GM18909 (cell line): ENCODE measurements at regions not wholly inside any gene's neighbourhood (a gene's known extent, or its start where the extent isn't known, plus 50 kb on each side); places are given as distances from the start of the nearest gene placed in this dataset.

Experiments
- ATAC-seq: cut with Tn5 transposase; IDR thresholded peaks from one replicate; pipeline ENCODE4 v1.9.1; 2021; ENCODE audit warnings: mild to moderate bottlenecking; ENCODE audit not compliant: unreplicated experiment, poor library complexity

DNA sequence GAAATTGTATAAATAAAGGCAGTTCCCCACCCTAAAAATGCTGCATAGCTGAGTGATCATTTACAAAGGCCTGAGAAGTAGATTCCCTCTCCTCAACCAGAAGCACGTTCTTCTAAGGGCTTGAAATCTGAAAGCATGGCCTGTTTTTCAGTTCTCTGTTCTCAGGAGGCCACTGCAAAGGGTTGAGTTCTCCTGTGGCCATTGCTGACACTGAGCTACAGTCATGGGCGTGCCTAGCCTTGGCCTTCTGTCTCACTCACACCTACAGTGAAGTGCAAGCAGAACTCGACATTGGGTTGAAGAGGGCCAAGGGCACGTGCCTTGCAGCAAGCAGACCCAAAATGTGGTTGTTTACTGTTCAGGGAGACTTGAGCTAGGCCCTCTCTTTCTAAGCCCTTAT is 276.6 kb upstream of the VLDLR start:
- no peak for ATAC-seq

DNA sequence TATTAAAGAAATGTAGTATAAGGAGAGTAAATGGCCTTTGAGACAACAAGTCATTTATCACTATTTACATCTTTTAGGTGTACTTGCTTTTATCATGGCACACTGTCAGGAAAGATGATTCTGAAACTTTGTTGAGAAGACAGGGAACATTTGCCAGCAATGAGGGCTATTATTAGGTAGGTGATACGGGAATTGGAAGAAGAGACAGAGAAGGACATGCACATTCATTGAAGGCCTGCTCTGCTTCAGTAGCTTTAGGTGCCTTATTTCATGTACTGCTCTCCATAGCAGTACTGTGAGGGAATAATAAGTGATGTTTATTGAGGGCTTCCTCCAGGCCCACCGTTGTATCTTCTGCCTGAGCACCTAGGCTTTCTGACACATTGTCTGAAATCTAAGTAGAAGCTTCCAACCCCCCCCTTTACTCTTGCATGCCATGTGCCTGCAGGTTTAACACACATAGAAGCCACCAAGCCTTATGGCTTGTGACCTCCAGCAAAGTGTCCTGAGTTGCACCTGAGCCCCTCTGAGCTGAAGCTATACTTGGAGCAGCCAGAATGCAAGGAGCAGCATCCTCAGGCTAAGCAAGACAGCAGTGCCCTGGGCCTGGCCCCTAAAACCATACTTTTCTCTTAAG is 275.2 kb upstream of the VLDLR start:
- ATAC-seq = no peak

DNA sequence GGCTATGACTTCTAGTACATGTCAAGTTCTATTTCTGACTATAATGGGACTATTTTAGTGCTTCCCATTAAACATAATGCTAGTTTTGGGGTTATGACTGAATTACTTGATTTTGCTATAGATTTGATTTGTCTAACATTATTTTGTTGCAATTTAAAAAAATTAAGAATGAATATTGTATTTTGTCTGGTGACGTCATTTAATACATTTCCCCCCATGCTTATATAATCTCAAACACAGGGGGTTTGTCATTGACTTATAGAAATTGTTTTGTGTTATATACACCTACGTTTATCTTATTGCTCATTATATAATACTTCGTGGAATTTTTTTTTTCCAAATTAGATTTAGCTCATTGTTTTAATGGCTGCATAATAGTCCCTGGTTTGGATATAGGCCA is 270.3 kb upstream of the VLDLR start:
- no peak for ATAC-seq

DNA sequence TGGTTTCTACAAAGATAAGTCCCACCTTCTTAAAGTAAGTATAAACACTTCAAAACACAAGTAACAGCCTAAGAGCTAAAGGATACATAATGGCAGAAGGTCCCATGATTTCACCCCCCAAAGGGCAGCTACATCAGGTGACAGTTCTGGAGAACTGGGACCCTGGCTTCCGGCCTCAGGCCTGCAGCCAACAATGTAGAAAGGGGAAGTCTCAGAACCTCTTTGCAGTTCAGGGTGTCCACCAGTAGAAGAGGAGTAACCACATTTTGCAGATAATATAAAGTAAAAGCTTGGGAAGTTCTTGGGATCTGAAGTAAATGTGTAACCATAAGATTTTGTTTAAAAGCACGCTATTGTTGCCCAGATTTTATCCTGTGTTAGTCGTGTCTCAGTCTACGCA is 267.4 kb upstream of the VLDLR start:
- ATAC-seq = no peak

DNA sequence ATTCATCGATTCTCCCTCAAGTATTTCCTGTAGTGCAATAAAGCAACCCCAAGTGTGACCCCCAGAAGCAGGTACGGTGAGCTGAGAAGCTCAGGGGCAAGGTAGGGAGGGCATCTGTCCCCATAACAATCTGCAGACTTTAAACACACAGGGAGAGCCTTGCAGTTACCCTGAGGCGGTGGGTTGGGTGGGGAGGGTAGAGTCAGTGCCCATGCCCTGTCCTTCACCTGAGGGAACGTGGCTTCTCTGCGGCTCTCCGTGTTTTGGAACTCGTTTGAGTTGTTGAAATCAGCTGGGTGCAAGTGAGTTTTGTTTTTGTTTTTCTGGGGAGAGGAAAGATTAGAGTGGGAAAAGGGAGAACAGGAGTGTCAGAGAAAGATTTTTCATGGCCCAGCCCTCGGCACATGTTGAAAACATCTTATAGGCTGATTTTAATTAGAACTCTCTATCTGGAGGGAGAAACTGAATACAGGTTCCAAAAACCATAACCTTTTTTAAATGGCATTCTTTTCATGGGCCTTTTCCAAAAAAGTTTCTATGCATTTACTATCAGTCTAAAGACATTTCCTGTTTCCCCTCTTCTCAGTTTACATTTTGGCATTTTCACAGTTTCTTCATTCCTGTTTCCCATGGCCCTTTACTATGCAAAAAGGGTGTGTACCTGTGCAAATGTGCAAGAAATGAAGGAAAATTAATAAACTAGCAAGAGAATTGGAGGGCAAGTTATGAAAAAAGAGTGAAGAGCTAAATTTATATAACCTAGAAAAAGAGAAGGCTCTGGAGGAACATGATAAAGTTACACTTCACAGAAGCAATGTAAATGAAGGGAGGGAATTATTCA is 266.5 kb upstream of the VLDLR start:
- ATAC-seq = no peak

DNA sequence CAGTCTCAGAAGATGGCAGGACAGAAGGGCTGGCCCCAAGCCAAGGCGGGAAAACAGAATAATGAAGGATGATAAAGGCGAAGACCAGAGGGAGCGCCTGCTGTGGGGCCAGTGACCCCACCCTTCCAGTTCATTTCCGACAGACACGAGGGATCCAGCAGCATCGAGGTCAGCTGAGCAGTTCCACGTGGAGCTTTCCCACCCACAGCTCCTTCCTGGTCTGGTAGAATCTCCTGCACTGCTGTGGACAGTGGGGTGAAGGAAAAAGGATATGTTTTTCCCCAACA is 265.9 kb upstream of the VLDLR start:
- ATAC-seq = no peak

DNA sequence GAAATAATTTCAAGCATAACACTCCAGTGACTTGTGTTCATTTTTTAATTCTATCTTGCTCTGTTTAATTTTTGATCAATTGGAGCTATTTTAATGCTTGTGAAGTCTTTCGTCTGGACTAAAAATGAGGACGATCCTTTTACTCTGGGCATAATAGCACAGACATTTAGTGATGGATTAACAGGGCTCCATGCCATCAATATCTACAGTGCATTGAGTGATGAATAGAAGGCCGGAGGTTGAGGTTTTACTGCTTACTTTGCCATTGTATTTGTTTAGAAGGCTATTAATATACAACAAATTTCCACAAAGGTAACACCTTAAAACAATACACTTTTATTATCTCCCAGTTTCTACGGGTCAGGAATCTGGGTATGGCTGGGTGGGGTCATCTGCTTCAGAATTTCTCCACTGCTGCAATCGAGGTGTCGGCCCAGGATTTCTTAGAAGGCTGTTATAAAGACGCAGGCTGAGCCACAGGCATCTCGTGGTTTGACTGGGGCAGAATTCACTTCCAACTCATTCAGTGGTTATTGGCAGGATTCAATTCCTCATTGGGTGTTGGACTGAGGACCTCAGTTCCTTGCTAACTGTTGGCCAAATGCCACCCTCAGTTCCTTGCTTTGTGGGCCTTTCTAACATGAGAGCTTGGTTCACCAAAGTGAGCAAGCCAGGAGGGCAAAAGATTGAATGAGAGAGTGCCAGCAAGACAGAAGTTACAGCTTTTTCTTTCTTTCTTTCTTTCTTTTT is 265.4 kb upstream of the VLDLR start:
- ATAC-seq = no peak

DNA sequence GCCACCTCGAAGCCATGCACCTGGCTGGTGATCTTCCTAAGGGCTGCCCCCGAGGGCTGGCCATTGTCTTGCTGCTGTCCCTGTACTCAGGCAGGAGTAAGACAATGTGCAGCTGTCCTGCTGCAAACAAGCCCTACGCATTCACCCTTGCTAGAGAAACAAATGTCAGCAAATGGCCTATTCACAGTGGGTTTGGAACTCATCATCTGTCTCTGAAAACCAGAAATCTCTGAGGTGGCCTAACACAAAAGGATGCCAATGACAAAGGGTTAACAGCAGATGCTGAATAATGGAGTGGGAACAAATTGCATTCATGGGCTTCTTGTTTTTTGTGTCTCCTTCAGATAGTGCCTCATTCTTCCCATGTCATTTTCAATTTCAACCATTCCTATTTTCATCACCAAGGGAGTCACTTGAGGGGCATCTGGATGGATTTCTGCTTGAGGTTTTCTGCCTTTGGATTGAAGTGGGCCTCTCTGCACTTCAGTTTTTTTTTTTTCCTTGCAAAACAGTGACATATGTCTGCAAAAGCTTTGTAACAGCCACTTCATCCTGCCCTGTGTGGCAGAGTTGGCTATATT is 261.6 kb upstream of the VLDLR start:
- ATAC-seq = no peak

DNA sequence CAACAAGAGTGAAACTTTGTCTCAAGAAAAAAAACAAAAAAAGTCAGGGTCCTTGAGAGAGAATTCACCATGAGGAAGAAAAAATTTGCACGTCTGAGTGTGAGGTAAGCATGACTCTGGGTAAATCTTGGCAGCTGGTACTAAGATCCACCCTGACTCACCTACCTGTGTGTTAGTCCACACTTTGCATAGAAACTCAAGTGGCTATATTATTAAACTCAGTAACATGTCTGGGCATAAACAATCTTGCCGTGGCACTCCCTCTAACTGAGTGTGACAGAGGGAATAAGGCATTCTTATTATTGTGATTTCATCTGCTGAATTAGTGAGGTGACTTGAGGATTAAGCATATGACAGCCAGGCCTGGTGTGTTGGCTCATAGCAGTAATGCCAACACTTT is 259.4 kb upstream of the VLDLR start:
- no peak for ATAC-seq

DNA sequence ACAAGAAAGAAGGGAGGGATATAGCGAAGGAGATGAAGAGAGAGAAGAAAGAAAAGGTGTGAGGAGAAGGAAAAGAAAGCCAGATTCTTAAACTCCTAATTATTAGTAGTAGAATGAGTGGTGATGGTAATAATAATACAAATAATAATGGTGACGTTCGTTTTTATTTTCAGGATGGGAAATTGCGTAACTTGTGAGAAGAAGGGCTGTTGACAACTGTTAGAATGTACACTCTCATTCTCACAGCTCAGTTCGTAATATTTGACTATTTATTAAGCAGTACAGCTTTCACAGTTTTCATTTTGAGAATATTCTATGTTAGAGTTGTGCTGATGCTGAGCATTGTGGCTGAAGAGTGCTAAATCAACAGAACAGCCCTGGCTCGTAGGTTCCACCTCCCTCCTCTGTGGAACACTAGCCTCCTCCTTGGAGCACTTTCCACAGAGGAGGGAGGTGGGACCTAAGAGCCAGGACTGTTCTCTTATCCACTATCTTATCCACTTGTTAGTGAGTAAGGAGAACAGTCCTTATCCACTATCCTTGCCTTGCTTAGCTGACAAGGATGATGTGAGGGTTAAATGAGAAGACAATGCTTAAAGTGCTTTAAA is 258.3 kb upstream of the VLDLR start:
- ATAC-seq = no peak

DNA sequence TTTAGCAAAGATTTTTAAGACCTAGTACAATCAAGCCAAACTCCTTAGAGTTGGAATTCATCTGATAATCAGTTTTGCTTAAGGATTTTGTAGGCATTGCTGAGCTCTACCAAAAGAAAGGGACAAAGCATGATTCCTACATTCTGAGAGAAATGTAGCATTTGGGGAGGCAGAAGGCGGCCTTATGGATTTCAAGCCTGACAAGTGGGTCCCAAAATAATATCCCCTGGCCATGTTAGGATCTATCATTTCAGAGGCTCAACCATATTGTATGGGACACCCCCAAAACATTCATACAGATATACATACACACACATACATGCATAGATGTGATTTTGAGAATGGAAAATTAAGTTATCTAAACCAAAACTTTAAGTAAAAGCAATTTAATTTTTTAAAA is 257.8 kb upstream of the VLDLR start:
- ATAC-seq = no peak

DNA sequence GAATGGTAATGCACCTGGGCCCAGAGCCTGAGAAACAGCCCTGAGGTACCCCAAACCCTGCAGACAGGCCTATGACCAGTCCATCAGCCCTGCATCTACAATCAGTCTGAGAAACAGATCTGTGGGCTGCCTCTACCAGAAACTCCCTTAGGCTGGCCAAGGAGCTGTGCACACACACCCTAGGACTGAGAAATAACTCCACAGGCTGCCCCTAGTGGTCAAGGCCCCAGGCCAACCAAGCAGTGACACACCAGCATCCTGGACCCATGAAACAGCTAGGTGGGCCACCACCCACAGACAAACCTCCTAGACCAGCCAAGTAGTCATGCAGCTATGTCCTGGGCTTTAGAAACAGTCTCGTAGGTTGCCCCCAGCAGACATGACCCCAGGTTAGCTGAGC is 253.6 kb upstream of the VLDLR start:
- ATAC-seq = no peak

DNA sequence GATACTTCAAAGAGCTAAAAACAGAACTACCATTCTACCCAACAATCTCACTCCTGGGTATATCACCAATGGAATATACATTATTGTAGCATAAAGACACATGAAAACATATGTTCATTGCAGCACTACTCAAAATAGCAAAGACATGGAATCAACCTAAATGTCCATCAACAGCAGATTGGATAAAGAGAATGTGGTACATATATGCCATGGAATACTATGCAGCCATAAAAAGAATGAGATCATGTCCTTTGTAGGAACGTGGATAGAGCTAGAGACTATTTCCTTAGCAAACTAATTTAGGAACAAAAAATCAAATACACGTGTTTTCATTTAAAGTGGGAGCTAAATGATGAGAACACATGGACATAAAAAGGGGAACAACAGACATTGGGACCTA is 247.9 kb upstream of the VLDLR start:
- ATAC-seq = no peak

DNA sequence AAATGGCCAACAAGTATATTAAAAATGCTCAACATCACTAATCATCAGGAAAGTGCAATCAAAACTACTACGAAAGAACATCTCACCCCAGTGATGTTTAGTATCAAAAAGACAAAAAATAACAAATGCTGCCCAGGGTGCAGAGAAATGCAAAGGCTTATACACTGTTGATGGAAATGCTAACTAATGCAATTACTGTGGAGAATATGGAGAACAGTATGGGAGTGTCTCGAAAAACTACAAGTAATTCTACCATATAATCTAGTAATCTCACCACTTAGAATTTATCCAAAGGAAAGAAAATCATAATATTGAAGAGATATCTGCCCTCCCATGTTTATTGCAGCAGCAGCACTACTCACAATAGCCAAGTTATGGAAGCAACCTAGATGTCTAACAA is 246.5 kb upstream of the VLDLR start:
- no peak for ATAC-seq

DNA sequence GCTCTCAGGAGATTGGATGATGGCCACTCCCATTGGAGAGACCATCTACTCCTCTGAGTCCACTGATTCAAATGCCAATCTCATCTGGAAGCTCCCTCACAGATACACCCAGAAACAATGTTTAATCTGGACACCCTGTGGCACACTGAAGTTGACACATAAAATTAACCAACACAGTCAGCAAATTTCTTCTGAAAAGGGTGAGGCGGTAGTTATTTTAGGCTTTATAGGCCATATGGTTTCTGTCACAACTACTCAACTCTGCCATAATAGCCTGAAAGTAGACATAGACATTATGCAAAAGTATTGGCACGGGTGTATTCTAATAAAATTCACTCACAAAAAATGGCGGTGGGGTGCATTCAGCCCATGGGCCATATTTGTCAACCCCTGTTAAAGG is 244.5 kb upstream of the VLDLR start:
- ATAC-seq = no peak

DNA sequence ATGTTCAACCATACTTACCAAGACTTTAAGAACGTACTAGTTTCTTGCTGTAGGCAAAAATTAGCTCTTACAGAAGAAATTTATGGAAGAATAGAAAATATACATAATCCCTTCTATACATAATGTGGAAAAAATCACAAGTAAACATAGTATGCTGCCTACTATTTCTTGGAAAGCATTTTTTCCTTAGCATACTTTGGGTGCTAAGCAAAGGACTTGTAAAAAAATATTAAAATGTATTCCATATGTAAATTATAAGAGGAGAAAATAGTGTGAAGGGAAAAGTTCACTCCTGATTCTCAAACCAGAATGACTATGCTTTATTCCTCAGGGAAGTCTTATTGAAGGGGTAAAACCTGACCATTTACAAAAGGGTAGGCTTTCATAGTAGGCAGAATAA is 243.8 kb upstream of the VLDLR start:
- no peak for ATAC-seq

DNA sequence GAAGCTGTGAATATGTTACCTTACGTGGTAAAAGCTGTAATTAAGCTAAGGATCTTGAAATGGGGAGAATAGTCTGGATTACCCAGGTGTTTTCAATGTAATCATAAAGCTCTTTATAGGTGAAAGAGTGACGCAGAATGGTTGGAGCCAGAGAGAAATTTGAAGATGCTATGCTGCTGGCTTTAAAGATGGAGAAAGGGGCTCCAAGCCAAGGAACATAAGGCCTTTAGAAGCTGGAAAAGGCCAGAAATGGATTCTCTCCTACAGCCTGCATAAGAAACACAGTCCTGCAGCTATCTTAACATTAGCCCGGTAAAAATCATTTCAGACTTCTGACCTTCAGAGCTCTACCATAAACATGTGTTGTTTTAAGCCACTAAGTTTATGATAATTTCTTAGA is 243.3 kb upstream of the VLDLR start:
- ATAC-seq = no peak

DNA sequence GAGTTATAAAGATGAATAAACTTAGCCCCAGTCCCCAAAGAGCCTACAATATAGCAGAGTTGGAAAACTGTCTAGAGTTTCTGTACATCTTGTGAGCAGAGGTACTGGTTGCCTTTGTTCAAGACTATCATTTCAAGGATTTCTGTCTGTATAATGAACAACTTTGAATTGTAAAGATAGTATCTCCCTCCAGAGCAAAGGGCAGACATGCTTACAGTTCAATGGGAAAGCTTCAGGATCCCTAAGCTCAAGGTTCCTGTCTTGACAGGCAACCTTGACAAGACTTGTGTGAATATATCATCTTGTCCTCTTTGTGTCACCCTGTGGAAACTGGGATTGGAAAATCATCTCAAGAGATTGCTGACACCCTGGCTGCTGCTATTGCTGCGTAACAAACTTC is 242.8 kb upstream of the VLDLR start:
- no peak for ATAC-seq

DNA sequence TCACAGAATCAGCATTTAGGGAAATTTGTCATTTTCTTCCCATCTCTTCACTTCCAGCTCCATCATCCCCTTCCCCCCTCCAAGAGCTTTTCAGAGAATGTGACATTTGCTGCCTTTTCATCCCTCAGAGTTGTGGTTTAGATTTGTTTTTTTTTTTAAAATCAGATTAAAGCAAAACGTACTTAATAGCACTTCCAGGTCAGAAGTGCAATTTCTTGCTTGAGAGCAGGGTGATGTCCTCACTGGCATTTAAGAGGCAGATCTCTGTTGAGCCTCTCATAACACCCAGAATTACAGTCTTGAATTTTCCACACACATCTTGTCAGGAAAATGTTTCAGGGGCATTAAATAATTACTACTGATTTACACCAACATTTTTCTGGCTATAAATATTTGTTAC is 236.8 kb upstream of the VLDLR start:
- no peak for ATAC-seq

DNA sequence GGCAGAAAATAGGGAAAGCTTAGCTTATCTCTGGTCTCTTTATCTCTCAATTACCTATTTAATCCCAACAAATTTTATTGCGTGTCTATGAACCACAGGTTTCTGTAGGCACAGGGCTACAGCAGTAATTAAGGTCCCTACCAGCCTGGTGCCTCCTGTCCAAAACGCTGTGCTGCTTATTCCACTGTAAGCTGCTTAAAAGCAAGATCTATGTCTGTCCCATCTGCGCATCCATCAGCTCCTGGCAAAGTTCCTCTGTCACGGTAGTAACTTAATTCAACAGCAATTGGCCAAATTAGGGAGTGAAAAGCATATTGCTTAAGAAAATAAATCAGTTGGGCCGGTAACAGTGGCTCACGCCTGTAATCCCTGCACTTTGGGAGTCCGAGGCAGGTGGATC is 235.8 kb upstream of the VLDLR start:
- ATAC-seq = no peak

DNA sequence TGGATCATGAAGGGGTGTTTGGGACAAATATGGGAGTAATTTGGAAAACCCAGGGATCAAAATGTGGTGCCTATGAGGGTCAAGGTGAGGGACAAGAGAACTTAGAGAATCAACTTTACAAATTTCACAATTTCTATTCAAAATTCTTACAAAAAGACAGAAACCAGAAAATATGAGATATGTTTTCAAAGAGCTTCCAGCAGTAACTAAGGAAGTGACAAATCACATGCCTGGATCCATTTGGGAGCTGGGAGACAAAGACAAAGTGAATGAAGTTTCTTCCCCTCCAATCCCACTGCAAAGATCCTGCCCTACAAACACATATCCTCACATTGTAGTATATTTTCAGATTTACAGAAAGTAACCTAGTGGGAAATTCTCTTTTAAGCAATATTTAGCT is 235.0 kb upstream of the VLDLR start:
- ATAC-seq = no peak
